HepG2 (cell line): ENCODE measurements at regions not wholly inside any gene's neighbourhood (a gene's known extent, or its start where the extent isn't known, plus 50 kb on each side); places are given as distances from the start of the nearest gene placed in this dataset.

Source experiments
- ATAC-seq: fragments of 200-7000 bp; cut with Tn5 transposase; 3 replicates; pipeline ENCODE4 v1.9.1; 2020; ENCODE audit warnings: mild to moderate bottlenecking, moderate library complexity
- BruUV-seq: library from RNA; stranded (reverse); fragments of 400-500 nt; replicated peaks from 2 replicates; lab custom pipeline; 2021; lab: Mats Ljungman, UMichigan
- CTCF ChIA-PET: fragments of 300-600 bp; formaldehyde crosslinking; extraction: SDS; loops from one replicate; lab custom pipeline; 2021; ENCODE audit warnings: low total read pairs, inconsistent platforms, low intra/inter-chr PET ratio; lab: Yijun Ruan, JAX
- POLR2A ChIA-PET: fragments of 350-600 bp; sonication (Branson Sonifier 250); formaldehyde crosslinking; loops from one replicate; lab custom pipeline; 2020; ENCODE audit warnings: antibody characterized with exemption, inconsistent platforms; lab: Yijun Ruan, JAX
- DNase-seq: peaks from one replicate; pipeline ENCODE4 v3.0.0-alpha.2; 2015; ENCODE audit warnings: low spot score
- FAIRE-seq: peaks from 3 replicates; lab custom pipeline; 2011; peaks lifted over from hg19 to GRCh38; lab: Jason Lieb, UNC
- H2AFZ ChIP-seq: one replicate; pipeline ENCODE4 v1.6.1; 2011; ENCODE audit warnings: low read length, inconsistent platforms
- H3K27ac ChIP-seq: fragments of 300-600 bp; 3 replicates; pipeline ENCODE4 v1.8.0; 2011; ENCODE audit warnings: mixed run types, mild to moderate bottlenecking, mixed read lengths, low read length, inconsistent platforms; ENCODE audit not compliant: insufficient read depth; ENCODE audit errors: extremely low read length
- H3K27me3 ChIP-seq, 2 experiments: fragments of 200-600 bp in 1 of 2; 2 replicates in 1 of 2; 3 replicates in 1 of 2; pipeline versions ENCODE4 v1.6.0 to v1.8.0; 2011; ENCODE audit warnings: low read length in 2 of 2, mild to moderate bottlenecking in 2 of 2, moderate library complexity in 2 of 2, inconsistent platforms in 1 of 2; ENCODE audit not compliant: insufficient read depth in 2 of 2, control insufficient read depth in 1 of 2
- H3K36me3 ChIP-seq, 2 experiments: fragments of 200-600 bp in 1 of 2; replicated peaks in 1 of 2; 2 replicates in 1 of 2; 3 replicates in 1 of 2; pipeline versions ENCODE4 v1.5.1 to v1.8.0; 2011; ENCODE audit warnings: low read length in 2 of 2, inconsistent platforms in 1 of 2; ENCODE audit not compliant: insufficient read depth in 2 of 2, control insufficient read depth in 1 of 2
- H3K4me1 ChIP-seq: 2 replicates; pipeline ENCODE4 v1.5.1; 2012; ENCODE audit warnings: low read length, inconsistent platforms; ENCODE audit not compliant: insufficient read depth
- H3K4me2 ChIP-seq: 2 replicates; pipeline ENCODE4 v1.6.0; 2011; ENCODE audit warnings: low read depth, low read length, inconsistent platforms
- H3K4me3 ChIP-seq, 3 experiments: fragments of 200-600 bp in 1 of 3; sonication (generic), shearing (Covaris generic) in 1 of 3; replicated peaks in 1 of 3; 2 replicates each; pipeline ENCODE4 v1.5.1; 2011 to 2016; ENCODE audit warnings: low read length in 3 of 3, inconsistent platforms in 2 of 3, low read depth in 2 of 3, mild to moderate bottlenecking in 2 of 3, control low read depth in 1 of 3, mixed read lengths in 1 of 3; ENCODE audit not compliant: insufficient read depth in 1 of 3
- H3K79me2 ChIP-seq: one replicate; pipeline ENCODE4 v1.6.1; 2011; ENCODE audit warnings: low read length, inconsistent platforms; ENCODE audit not compliant: insufficient read depth
- H3K9ac ChIP-seq: 2 replicates; pipeline ENCODE4 v1.6.0; 2011; ENCODE audit warnings: mild to moderate bottlenecking, low read depth, low read length, inconsistent platforms; ENCODE audit not compliant: insufficient read depth
- H3K9me3 ChIP-seq: 2 replicates; pipeline ENCODE4 v1.5.1; 2012; ENCODE audit warnings: mild to moderate bottlenecking, low read length
- H4K20me1 ChIP-seq: 2 replicates; pipeline ENCODE4 v1.6.0; 2011; ENCODE audit warnings: inconsistent platforms, mild to moderate bottlenecking, low read length, moderate library complexity; ENCODE audit not compliant: insufficient read depth
- HINFP ChIP-seq: sonication (generic); formaldehyde crosslinking; IDR thresholded peaks from 2 replicates; pipeline ENCODE4 v1.4.0; 2020; ENCODE audit warnings: low read depth, mild to moderate bottlenecking, missing genetic modification reagents
- HNRNPH1 ChIP-seq: fragments of 200-400 bp; formaldehyde crosslinking; optimal IDR thresholded peaks from 2 replicates; pipeline ENCODE3; 2017; ENCODE audit warnings: mild to moderate bottlenecking, low read depth, low read length
- KAT8 ChIP-seq: IDR thresholded peaks from 2 replicates; pipeline ENCODE4 v1.6.1; 2016; ENCODE audit warnings: missing genetic modification reagents, missing compliant biosample characterization
- SMARCE1 ChIP-seq: fragments of 450-650 bp; IDR thresholded peaks from 2 replicates; pipeline ENCODE4 v1.6.1; 2017; ENCODE audit warnings: borderline replicate concordance
- SMYD3 ChIP-seq: sonication (generic); formaldehyde crosslinking; IDR thresholded peaks from 2 replicates; pipeline ENCODE4 v1.8.1; 2023; ENCODE audit warnings: mild to moderate bottlenecking, missing genetic modification reagents
- SNAPC4 ChIP-seq: sonication (generic); formaldehyde crosslinking; IDR thresholded peaks from 2 replicates; pipeline ENCODE4 v1.4.0; 2020; ENCODE audit warnings: mild to moderate bottlenecking, missing genetic modification reagents
- TP53 ChIP-seq: sonication (generic); formaldehyde crosslinking; conservative IDR thresholded peaks from 2 replicates; pipeline ENCODE4 v1.4.0; 2020; ENCODE audit warnings: missing genetic modification reagents
- ZKSCAN8 ChIP-seq: IDR thresholded peaks from 2 replicates; pipeline ENCODE4 v1.6.1; 2016; ENCODE audit warnings: borderline replicate concordance, missing genetic modification reagents, missing compliant biosample characterization
- ZMYM2 ChIP-seq: sonication (generic); formaldehyde crosslinking; IDR thresholded peaks from 2 replicates; pipeline ENCODE4 v1.8.0; 2022; ENCODE audit warnings: mild to moderate bottlenecking, missing genetic modification reagents
- ZNF263 ChIP-seq: sonication (generic); formaldehyde crosslinking; IDR thresholded peaks from 2 replicates; pipeline ENCODE4 v1.4.0; 2020; ENCODE audit warnings: missing genetic modification reagents
- ZNF558 ChIP-seq: sonication (generic); formaldehyde crosslinking; IDR thresholded peaks from 2 replicates; pipeline ENCODE4 v1.9.0; 2022; ENCODE audit warnings: mild to moderate bottlenecking, missing genetic modification reagents, borderline replicate concordance
- ZNF619 ChIP-seq: sonication (generic); formaldehyde crosslinking; IDR thresholded peaks from 2 replicates; pipeline ENCODE4 v1.4.0; 2020; ENCODE audit warnings: mild to moderate bottlenecking, missing genetic modification reagents
- ZNF775 ChIP-seq: sonication (generic); formaldehyde crosslinking; IDR thresholded peaks from 2 replicates; pipeline ENCODE4 v1.4.0; 2020; ENCODE audit warnings: missing genetic modification reagents, mild to moderate bottlenecking, moderate library complexity, borderline replicate concordance
- ZNF788 ChIP-seq: sonication (generic); formaldehyde crosslinking; IDR thresholded peaks from 2 replicates; pipeline ENCODE4 v1.5.0; 2020; ENCODE audit warnings: mild to moderate bottlenecking, missing genetic modification reagents, borderline replicate concordance
- WGBS: methylation state at CpG from one replicate; pipeline ENCODE4 v1.1.6; 2017; ENCODE audit warnings: low lambda C conversion rate; 5-methylcytosine and 5-hydroxymethylcytosine counted together
- in situ Hi-C: cut with HindIII; loops from 2 replicates; pipeline ENCODE4 v1.10.0; 2017; ENCODE audit warnings: low pct_unique_long_range_greater_than_20kb; ENCODE audit not compliant: extremely low pct_ligation_motif_present
- intact Hi-C: fragments of 100-400 bp; cut with micrococcal nuclease; formaldehyde crosslinking; loops from one replicate; pipeline ENCODE4 v1.10.0; 2022; ENCODE audit not compliant: unreplicated experiment
- TF ChIP-seq, protein P1 (sequence below): sonication (generic); formaldehyde crosslinking; IDR thresholded peaks from 2 replicates; pipeline ENCODE4 v1.4.0; 2020; ENCODE audit warnings: low read depth, mild to moderate bottlenecking, missing genetic modification reagents

DNA sequence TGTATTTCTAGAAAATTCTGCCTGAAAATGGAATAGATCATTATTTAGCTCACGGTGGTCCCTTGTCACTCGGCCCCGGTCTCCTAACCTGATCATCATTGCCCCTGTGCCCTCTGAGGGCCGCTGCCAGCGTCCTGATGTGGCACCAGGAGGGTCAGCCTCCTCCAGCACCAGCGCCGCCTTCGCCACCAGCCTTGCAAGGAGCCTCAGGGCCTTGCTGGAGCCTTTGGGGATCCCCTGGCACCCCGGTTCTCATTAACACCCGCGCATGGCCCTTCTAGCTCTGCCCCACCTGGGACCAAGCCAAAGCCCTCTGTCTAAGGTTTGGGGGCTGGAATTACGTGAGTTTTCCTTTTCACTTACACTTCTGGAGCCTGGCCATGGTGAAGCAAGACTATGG, 282.5 kb upstream of the ADARB2 start:
- Histone ChIP-seq H4K20me1 (no peaks in the 10 kb centered on the region), H3K9ac (no peak overlapping the region), H3K36me3 (no peaks in the 10 kb centered on the region), H3K79me2 (no peaks in the 10 kb centered on the region), H3K4me1 (no peaks in the 10 kb centered on the region), H3K27me3 (no peaks in the 10 kb centered on the region), H3K9me3 (no peaks in the 10 kb centered on the region), H2AFZ (no peak overlapping the region), H3K4me3 (no peak overlapping the region), H3K4me2 (no peak overlapping the region), H3K27ac (no peak overlapping the region)
- no TSS peak for BruUV-seq
- intact Hi-C loops = no loop called here
- ChIA-PET CTCF (no interaction called here), POLR2A (no interaction called here)
- WGBS = 30% methylated on average over 9 of the region's 12 CpGs
- no peak for TF ChIP-seq ZNF775
- TF ChIP-seq ZNF558 (CRISPR knock-in tag) = no peak
- TF ChIP-seq KAT8 (CRISPR knock-in tag) = no peak
- TF ChIP-seq HNRNPH1 = no peak
- TF ChIP-seq SMARCE1 = no peak
- TF ChIP-seq, protein P1, sequence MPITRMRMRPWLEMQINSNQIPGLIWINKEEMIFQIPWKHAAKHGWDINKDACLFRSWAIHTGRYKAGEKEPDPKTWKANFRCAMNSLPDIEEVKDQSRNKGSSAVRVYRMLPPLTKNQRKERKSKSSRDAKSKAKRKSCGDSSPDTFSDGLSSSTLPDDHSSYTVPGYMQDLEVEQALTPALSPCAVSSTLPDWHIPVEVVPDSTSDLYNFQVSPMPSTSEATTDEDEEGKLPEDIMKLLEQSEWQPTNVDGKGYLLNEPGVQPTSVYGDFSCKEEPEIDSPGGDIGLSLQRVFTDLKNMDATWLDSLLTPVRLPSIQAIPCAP (CRISPR knock-in tag) = no peak
- no peak for TF ChIP-seq ZNF619 (CRISPR knock-in tag)
- no peak for TF ChIP-seq ZNF788 (CRISPR knock-in tag)
- no peak for TF ChIP-seq ZKSCAN8 (CRISPR knock-in tag)
- TF ChIP-seq SNAPC4 (CRISPR knock-in tag) = no peak
- no peak for TF ChIP-seq TP53 (CRISPR knock-in tag)
- TF ChIP-seq SMYD3 = no peak
- no peak for TF ChIP-seq ZNF263 (CRISPR knock-in tag)
- no peak for TF ChIP-seq HINFP (CRISPR knock-in tag)
- TF ChIP-seq ZMYM2 (CRISPR knock-in tag) = no peak
- no peak for ATAC-seq
- DNase-seq = no peak
- no peak for FAIRE-seq
- in situ Hi-C loops = no loop called here
